HG03460 (cell line): ENCODE measurements at regions not wholly inside any gene's neighbourhood (a gene's known extent, or its start where the extent isn't known, plus 50 kb on each side); places are given as distances from the start of the nearest gene placed in this dataset.

Experiments used
- ATAC-seq: cut with Tn5 transposase; IDR thresholded peaks from one replicate; pipeline ENCODE4 v1.9.1; 2021; ENCODE audit not compliant: unreplicated experiment

DNA sequence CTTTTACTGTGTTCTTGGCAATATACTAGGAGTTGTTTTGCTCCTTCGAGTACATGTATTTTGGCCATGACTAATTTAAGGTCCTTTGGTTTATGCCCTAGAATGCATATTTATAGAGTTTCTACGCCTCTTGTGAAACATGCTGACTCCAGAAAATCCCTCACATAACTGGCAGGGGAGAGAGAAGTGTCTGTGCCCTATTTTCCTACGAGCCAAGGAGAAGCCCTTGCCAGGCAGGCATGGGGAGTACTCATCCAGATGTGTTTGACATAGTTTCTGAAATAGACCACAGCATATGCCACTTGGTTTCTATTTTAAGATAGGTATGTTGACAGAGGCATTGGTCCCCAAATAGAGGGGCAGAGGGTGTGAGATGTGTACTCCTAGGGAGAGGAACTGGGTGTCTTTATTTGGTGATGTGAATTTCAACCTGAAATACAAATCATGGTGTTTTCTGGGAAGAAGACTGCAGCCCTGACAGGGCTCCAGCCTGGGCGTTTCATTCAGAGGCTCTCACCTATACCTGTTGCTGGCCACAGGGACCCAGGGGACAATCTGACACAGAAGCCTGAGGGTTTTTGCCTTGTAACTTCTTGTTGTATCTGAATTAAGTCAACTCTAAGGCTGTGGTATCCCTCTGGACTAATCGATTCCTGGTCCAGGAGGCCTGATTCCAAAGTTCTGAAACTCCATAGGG, 267.8 kb upstream of the C2CD4B start:
- ATAC-seq: no peak

DNA sequence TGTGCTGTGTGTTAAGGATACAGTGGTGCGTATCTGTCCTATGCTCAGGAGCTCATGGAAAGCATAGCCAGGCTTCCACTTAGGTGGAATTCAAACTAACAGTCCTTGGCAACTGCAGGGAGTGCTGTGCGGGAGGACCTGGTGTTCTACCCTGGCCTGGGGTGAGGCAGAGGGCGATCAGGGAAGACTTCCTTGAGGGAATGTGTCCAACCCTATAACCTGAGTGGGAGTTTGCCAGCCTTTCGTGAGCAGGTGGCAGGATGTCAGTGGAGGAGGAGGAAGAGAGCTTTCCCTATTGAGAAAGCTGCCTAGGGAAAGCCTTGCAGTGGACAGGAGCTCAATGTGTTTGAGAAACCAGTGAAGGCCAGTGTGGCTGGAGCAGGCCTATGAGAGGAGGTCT, 271.1 kb upstream of the C2CD4B start:
- no peak for ATAC-seq

DNA sequence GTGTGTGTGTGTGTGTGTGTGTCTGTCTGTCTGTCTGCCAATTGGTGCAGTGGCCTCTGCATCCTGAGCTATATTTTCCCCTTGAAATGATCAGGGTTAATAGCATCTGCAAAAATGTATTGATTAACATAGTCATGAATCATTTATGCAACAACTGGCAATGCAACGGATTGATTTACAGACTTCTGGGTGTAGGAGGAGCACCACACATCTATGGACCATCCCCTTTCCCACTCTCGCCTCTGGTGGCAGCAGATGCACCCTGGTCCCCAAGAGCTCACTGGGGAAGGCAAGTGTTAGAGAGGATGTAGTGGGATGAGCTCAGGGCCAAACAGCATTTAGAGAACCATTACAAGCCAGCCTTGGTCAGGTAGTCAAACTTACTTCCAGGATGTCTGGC, 272.7 kb upstream of the C2CD4B start:
- no peak for ATAC-seq

DNA sequence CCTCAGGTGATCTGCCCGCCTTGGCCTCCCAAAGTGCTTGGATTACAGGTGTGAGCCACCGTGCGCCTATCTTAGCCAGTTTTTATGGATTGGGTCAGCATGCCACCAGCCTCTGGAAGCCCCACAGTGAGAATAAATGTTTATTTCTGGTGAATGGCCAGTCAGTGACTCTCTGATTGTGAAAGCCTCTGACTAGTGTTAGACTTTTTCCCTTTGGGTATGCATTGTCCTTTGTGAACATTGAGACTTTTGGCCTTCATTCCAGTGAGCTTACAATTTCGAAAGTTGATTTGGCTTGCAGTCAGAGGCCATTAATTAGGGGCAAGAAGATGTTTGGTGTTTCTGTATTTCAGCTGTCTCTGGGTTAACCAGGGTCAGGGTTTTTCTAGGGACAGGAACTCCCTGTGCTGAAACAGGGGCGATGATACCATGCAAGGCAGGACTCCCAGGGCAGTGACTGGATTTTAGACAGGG, 274.5 kb upstream of the C2CD4B start:
- no peak for ATAC-seq

DNA sequence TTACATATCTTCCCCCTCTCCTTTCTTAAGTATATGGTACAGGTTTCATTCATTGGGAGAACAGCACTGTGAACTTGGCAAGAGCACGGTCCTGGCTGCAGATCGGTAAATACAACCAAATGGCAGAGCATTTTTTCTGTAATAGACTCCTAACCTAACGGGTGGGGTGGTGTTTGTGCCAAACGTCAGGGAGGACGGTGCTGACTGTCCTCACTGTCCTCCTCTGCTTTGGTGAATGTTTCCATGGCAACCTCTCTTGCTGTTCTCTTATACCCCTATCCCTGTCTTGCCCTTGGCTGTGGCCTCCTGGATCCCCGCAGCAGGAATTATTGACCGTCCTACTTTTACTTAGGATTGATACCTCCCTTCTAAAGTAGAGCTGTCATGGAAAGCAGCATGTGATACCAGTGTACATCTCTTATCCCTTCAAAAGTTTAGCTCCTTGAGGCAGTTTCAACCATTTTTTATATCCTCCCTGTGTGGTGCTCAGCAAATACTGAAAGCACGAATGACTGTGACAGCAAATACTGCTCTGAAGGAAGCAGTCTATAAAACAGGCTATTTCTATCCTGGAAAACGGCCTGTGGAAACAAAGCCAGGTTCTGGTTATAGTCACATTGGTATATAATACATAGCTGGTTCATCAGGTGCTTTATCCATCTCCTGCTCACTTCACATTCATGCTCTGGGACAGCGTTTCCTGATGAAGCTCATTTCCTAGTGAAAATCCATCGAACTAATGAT, 275.4 kb upstream of the C2CD4B start:
- no peak for ATAC-seq

DNA sequence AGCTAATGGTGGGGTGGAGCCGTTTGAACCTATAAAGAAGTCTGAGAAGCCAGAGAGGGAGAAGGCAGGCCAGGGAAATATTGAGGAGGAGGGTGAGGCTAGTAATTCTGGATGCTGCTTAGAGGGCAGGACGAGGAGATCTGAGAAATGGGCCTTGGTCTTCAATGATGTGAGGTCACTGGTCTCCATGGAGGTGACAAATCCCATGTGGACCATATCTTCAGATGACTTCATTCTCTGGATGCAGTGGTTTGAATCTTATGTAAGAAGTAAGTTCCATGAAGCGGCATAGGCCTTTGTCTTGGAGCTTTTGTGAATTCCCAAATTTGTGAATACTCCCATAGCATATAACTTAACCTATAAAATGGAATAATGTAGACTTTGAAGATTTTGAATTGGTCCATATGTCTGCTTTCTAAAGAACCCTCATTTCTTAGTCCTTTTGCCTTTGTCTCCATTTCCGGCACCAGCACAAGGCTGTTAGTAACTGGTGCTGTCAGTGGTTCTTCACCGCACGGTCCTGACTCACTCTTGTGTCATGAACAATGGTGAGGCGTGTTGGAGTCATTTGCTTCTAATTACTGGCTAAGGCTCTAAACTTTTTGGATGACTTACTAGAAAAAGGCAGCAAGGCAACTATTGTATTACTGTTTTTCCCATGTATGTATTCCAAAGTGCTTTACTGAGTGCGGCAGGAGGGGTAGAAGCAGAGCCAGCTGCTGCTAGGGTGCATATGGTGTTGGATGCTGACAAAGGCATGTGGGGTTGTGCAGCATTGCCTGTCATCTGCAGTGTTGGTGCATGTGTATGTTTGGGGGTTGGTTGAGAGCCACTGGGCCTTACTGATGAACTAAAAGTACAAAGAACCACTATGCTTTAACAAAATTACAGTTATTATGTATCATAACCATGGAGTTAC, 279.3 kb upstream of the C2CD4B start:
- no peak for ATAC-seq

DNA sequence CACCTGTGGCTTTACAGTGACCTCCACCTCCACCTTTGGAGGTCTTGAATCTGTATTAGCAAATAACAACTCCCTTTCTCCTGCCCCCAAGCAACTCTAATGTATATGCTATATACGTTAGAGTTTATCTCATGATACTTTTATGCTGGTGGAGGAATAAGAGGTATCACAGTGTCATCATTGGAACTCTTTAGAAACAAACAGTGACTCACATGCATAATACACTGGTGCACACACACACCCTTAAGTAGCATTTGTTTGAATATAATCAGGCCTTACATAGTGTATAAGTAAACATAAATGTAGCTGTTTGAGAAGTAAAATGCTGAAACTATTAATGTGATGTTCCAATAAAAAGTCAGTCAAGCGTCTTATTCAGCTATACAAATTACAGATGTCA, 280.2 kb upstream of the C2CD4B start:
- no peak for ATAC-seq

DNA sequence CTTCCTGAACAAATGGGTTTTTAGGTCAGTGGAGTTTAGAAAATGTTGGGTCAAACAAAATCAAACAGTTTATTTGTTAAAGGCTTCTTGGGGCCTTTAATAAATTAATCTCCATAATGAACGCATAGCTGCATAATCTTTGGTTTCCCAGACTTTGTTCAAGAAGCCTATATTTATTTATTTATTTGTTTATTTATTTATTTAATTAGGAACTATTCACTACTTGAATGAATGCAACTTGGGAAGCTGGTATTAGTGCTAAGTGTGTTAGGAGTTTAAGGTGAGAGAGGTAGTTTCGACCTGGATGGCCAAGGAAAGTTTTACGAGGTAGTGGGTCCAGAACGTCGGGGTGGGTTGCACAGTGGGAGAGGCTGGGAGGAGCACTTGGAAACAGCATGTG, 281.9 kb upstream of the C2CD4B start:
- no peak for ATAC-seq

DNA sequence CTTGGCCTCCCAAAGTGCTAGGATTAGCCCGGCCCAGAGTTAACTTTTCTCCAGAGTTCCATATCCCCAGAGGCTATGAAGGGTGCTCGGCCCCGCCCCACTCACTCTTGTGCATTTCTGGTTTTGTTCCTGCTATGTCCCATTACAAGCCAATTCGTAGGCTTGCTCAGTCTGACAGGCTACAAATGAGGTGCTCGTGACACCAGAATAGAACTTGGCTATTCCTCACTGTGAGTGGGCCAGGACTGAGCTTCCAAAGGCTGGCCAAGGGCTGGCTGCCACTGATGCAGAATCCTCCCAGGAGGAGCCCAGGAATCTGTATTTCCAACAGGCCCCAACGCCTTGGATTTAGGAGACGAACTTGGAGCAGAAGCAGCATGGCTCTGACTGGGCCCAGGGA, 282.7 kb upstream of the C2CD4B start:
- no peak for ATAC-seq

DNA sequence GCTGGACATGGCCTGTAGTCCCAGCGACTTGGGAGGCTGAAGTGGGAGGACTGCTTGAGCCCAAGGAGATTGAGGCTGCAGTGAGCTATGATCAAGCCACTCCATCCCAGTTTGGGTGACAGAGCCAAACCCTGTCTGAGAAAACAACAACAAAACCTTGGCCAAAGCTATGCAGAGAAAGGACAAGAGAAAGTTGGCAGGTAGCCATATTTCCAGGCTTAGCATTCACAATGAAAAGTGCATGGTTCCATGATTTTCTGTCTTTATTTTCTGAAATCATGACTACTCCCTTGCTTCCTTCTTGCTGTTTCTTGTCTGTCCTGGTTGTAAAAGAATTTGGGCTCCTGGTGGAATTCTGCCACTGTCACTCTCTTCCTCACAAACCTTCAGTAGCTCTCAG, 284.6 kb upstream of the C2CD4B start:
- ATAC-seq: no peak

DNA sequence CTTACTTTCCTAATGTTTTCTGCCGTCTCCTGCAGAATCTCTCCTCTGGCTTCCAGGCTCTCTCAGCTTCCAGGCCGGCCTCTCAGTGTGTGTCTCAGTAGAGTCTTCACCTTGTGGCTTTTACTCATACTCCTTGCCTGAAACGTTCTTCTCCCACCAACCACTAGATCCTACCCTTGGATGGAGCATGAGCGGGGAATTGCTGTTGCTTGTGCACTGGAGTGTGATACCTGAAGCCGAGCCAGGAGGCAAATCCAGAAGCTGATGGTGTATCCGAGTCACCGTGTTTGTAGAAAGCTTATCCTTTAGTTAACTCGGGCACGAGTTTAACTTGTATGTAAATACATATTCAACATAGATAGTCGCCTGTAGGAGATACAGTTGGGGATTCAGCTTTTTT, 285.0 kb upstream of the C2CD4B start:
- ATAC-seq: no peak

DNA sequence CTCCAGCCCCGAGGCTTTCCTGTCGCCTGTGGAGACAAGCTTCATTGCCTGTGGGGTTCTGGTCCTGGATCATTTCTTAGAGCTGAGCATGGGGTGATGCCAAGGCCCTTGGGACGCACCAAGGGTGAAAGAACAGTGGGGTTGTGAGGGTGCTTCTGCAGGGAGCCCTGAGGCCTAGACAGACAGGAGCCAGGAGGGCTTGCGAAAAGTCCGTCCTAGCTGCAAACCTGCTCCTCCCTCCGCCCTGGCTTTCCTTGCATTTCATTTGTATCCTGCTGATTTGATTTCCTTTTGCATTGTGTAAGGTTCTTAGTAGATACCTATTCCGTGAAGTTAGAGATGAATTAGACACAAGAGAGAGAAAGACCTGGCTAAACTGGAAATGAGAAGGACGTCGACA, 286.9 kb upstream of the C2CD4B start:
- ATAC-seq: no peak

DNA sequence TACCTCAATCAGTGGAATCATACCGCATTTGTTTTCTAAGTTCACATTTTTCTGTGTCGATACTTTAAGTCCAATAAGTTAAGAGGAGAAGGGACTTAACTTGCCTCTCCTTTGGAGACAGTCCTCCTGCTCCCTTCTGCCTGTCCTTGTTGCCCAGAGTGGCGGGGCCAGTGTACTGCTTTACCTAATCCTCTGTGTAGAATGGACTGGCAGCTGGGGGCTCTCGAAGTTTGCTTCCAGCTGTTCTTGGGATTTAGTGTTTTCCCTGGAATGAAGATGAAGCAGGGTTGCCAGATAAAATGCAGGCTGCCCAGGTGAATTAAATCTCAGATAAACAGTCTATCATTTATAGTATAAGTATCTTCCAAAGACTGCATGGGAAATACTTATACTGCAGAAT, 287.6 kb upstream of the C2CD4B start:
- no peak for ATAC-seq

DNA sequence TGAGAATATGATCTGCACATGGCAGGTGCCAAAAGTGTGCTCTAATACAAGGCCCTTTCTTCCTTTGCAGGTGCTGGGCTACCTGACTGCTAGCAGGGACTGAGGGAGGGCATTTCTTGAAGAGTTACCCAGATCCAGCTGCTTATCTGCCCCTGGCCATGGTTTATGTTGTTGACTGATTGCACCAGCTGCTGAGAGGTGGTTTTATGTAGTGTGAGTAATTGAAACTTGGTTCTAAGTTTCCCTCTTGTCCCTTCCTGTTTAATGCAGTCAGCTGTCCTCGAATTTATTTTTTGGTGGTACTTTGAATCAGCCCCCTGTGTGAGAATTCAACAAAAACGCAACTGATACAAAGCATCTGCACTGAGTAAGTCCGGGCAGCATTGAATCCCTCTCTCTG, 288.3 kb upstream of the C2CD4B start:
- no peak for ATAC-seq

DNA sequence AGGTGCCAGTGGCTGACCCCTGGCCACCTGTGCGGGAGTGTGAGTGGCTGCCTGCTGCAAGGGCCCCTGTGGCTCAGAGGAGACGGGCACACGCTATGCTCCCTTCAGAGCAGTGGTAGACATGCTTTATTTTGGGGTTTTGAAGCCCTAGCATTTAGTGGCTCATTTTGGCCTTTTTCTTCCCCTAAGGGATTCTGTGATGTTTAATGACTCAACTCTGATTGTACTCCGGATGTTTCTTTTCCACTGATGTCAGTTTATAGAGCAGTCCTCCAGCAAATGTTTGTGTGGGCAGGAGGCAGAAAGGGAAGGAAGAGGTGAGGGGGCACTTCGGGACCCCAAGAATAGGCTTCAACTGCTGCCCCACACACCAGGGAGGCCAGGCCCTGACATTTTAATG, 288.9 kb upstream of the C2CD4B start:
- no peak for ATAC-seq

DNA sequence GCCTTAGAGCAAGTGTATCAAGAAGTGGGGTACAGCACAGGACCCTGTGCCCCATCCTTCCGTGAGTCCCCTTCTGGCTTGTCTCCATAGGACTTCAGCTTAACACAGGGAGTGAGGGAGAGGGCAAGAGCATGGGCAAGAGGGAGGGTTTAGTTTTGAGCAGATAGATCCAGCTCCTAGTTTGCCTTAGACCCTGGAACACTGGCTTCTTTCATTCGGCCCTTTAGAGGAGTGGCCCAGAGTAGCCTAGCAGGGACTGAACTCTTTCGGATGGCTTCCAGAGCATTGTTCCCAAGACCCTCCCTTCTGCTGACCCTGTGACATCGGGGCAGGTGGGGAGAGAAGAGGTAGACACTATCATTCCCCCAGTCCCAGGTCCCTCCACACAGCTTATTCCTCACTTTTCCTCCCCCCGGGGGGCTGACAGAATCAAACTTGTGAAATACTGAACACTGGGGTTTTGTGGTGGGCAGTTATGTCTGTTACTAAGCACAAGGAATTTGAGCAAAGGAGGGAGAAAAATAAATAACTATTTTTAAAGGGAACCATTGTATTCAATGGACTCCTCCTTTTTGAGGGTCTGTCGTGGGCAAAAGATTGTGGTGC, 289.6 kb upstream of the C2CD4B start:
- no peak for ATAC-seq

DNA sequence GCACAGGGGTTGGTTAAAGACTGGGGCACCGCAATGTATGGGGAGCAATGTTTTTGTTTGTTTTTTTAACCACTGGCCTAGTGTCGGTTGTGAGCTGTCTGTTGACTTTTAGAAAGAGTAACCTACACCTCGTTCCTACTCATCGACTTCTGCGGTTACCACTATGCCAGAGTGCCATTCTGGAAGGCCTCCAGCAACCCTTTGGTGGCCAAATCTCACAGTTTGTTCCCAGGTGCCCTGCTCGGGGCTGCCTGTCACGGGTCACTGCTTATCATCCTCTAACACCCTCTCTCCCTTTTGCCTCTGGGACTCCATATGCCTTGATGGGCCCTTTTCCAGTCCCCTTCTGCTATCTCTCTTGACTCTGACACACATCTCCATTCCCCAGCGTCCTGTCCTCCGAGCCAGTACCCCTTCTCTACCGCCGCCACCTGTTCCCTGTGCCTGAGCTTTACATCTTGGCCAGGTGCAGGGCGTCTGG, 290.4 kb upstream of the C2CD4B start:
- no peak for ATAC-seq

DNA sequence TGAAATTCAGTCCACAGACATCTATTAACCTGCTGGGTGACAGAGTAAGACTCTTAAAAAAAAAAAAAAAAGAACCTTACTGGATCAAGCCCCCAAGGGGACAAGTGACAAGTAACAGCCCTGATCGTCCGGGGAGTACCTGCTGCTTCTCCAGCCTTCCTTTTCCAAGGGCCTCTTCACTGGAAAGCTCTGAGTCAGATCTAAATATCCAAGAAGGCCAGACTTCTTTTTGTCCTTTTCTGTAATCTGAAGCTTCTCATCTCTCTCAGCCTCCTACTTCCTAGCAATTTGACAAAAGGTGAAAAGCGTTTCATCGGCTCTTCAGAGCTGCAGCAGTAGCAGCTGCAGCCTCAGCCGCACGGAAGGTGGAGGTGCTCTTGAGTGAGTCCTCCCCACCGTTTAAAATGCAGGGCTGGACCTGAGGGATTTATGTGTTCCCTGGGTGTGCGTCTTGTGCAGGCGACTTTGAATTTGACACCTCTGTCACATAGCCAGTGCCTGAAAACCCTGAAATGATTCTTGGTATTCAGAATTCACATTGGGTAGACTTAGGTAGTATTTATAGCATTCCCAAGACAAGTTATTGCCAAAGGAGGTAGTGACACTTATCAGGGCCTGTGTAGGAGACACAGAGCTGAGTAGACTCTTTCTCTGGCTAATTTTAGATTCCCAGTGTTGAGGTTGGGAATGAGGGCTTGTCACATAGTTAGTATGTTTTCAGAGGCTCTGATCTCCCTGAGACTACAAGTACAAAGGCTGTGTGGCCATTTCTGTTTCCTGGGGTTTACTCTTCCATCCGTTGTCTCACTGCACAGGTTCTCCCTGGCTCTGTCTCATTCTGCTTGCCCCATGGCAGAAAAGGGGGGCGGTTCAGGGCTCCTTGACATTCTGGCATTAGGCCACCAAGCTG, 291.2 kb upstream of the C2CD4B start:
- ATAC-seq: no peak

DNA sequence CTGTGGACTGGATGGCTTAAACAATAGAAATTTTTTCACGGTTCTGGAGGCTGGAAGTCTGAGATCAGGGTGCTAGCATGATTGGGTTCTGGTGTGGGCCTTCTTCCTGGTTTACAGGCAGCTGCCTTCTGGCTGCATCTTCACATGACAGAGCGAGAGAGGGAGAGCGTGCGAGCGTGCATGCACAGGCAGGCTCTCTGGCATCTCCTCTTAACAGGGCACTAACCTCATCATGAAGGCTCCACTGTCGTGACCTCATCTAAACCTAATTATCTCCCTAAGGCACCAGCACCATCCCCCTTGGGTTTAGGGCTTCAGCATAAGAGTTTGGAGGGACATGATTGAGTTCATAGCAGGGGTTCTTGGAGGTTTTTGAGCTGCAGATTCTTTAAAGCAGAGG, 292.0 kb upstream of the C2CD4B start:
- no peak for ATAC-seq

DNA sequence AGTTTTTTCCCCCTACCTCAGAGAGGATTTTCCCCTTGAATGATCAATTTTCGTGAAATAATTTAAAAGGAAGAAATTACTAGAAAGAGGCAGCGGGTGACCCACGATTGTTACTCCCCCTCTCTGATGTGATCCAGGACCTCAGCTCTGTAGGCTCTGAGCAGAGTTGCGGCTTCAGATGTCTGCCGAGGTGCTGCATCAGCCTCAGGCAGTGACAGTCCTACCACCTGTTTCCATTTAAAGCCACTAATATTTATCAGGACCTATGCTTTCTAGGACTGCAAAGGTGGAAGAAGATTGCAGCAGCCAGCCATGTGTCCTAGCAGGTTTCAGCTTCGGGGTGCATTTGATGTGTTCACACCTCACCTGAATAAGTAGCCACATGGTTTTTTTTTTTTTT, 294.8 kb upstream of the C2CD4B start:
- no peak for ATAC-seq
